Tibial nerve (tissue), 4 donors: ENCODE measurements at regions not wholly inside any gene's neighbourhood (a gene's known extent, or its start where the extent isn't known, plus 50 kb on each side); places are given as distances from the start of the nearest gene placed in this dataset.

Source experiments
- DNase-seq, 2 donors: peaks; one replicate each; pipeline ENCODE4 v3.0.0-alpha.2; 2019; ENCODE audit warnings: low spot score in 2 of 2
- H3K27ac ChIP-seq, 4 donors: fragments of 200-600 bp; sonication (generic) in 3 of 4; one replicate each; pipeline ENCODE4 v1.5.1; 2017 to 2019; ENCODE audit warnings: mild to moderate bottlenecking in 1 of 4
- H3K27me3 ChIP-seq, 2 donors: fragments of 200-600 bp; sonication (generic) in 1 of 2; one replicate each; pipeline versions ENCODE4 v1.5.1 to v1.6.0; 2017 to 2019
- H3K36me3 ChIP-seq, 3 donors: fragments of 200-600 bp; sonication (generic); one replicate each; pipeline ENCODE4 v1.5.1; 2018 to 2019
- H3K4me1 ChIP-seq, 4 donors: fragments of 200-600 bp; sonication (generic) in 3 of 4; one replicate each; pipeline ENCODE4 v1.5.1; 2017 to 2019
- H3K4me3 ChIP-seq, 4 donors: fragments of 200-600 bp; sonication (generic) in 3 of 4; one replicate each; pipeline ENCODE4 v1.5.1; 2017 to 2019; ENCODE audit warnings: mild to moderate bottlenecking in 1 of 4, moderate library complexity in 1 of 4
- H3K9me3 ChIP-seq, 4 donors: fragments of 200-600 bp; sonication (generic) in 3 of 4; one replicate each; pipeline ENCODE4 v1.5.1; 2017 to 2019
- CTCF ChIP-seq, 5 experiments: fragments of 200-600 bp in 3 of 5; fragments of 450-650 bp in 2 of 5; sonication (generic) in 3 of 5; IDR thresholded peaks; one replicate each; pipeline ENCODE4 v1.5.1; 2016 to 2019; ENCODE audit warnings: antibody characterized with exemption in 5 of 5, mild to moderate bottlenecking in 3 of 5, moderate library complexity in 2 of 5
- EP300 ChIP-seq, 2 donors: sonication (generic); formaldehyde crosslinking; IDR thresholded peaks; one replicate each; pipeline ENCODE4 v1.6.1; 2017; ENCODE audit warnings: antibody characterized with exemption in 2 of 2, mild to moderate bottlenecking in 1 of 2
- POLR2A ChIP-seq, 2 donors: fragments of 450-650 bp; IDR thresholded peaks; one replicate each; pipeline ENCODE4 v1.6.1; 2017; ENCODE audit warnings: antibody characterized with exemption in 2 of 2, mild to moderate bottlenecking in 2 of 2, moderate library complexity in 2 of 2
- WGBS, 2 donors: methylation state at CpG; one replicate each; pipeline ENCODE4 v1.1.5; 2018; 5-methylcytosine and 5-hydroxymethylcytosine counted together

DNA sequence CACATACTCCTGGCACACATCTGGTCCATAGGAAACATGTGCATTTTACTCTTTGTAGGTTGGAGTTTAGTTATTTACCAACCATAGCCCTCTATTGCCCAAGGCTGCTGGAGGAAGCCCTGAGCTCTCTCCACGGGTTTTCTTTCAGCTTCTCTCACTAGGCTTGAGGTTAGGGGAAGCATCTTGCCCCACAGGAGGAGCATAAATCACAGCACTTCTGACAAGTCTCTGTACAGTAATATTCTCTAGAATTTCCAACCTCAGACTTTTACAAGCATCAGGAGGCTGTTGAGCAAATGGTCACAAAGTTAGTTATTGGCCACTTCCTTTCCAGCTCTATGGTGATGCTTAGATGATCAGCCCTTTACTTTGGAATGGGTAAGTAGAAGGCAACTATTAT, 122.9 kb upstream of the GLI3 start:
- 0 to 39% methylated on average over 1 of the region's 1 CpG for WGBS, 2 donors
- Histone ChIP-seq H3K4me1 (no peaks in the 10 kb centered on the region), H3K4me3 (no peak overlapping the region), H3K9me3 (peaks cover 0 to 11% (median 0%) of the 10 kb centered on the region in 4 donors), H3K27me3 (no peaks in the 10 kb centered on the region), H3K27ac (no peak overlapping the region), H3K36me3 (no peaks in the 10 kb centered on the region)
- TF ChIP-seq POLR2A (IDR thresholded peaks at IDR 0.05) = no peak
- no peak for TF ChIP-seq EP300 (IDR thresholded peaks at IDR 0.05)
- no peak for TF ChIP-seq CTCF (IDR thresholded peaks at IDR 0.05)
- DNase-seq = no peak

DNA sequence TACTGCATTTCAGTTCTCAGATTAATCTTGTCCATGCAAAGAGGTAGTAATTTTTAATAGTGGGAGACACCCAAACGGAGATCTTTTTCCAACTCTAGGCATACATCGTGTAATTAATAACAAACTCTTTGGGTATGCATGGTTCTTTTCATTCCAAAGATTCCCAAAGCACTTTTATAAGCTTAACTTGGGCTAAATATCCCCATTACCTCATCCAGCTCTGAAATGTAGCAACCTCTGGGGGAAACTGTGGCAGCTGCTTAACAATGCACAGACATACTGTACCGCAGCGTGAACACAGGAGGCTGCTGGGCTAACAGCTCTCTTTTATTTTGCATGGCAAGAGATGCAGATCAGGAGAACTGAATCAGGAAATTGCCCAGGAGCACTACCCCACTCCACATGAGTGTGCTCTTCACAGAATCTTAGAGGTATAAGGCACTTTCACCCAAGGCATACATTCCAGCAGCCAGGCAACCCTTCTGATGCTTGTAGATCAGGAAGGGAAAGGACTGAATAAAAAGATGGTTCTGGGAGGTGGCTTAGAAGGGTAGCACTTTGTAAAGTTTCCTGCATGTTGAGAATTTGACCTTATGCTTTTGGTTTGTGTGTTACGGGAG, 114.4 kb upstream of the GLI3 start:
- H3K4me3 ChIP-seq = no peak overlapping the region
- H3K27me3 ChIP-seq = no peaks in the 10 kb centered on the region
- WGBS, 2 donors = 56 to 60% methylated on average over 5 of the region's 5 CpGs
- peaks cover 0 to 5% (median 0%) of the 10 kb centered on the region in 4 donors for H3K4me1 ChIP-seq
- H3K27ac ChIP-seq = no peak overlapping the region
- H3K36me3 ChIP-seq = no peaks in the 10 kb centered on the region
- DNase-seq = no peak
- TF ChIP-seq EP300 (IDR thresholded peaks at IDR 0.05) = no peak
- no peak for TF ChIP-seq CTCF (IDR thresholded peaks at IDR 0.05)
- no peak for TF ChIP-seq POLR2A (IDR thresholded peaks at IDR 0.05)
- no peaks in the 10 kb centered on the region for H3K9me3 ChIP-seq

DNA sequence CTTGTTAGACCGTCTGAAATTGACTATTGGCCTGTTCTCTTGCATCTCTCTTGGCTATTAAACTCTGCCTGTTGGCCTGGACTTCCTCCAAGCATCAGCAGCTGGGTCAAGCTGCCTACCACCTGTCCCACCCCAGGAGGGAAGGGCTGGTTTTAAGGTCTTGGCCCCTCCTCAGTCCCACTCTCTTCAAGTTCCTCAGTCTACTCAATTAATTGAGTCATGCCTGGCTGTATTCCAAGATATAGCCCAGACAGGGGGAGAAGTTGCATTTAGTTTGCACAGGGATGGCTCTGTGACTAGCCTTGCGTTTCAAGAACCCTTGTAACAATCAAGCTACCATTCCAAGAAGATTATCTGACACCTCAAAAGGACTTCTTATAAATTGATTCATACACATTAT, 113.8 kb upstream of the GLI3 start:
- WGBS, 2 donors = 61 to 77% methylated on average over 2 of the region's 2 CpGs
- DNase-seq = no peak
- Histone ChIP-seq H3K4me3 (no peak overlapping the region), H3K9me3 (no peaks in the 10 kb centered on the region), H3K27me3 (no peaks in the 10 kb centered on the region), H3K27ac (no peak overlapping the region), H3K36me3 (no peaks in the 10 kb centered on the region), H3K4me1 (peaks cover 0 to 5% (median 0%) of the 10 kb centered on the region in 4 donors)
- TF ChIP-seq POLR2A (IDR thresholded peaks at IDR 0.05) (no peak), CTCF (IDR thresholded peaks at IDR 0.05) (no peak), EP300 (IDR thresholded peaks at IDR 0.05) (no peak)

DNA sequence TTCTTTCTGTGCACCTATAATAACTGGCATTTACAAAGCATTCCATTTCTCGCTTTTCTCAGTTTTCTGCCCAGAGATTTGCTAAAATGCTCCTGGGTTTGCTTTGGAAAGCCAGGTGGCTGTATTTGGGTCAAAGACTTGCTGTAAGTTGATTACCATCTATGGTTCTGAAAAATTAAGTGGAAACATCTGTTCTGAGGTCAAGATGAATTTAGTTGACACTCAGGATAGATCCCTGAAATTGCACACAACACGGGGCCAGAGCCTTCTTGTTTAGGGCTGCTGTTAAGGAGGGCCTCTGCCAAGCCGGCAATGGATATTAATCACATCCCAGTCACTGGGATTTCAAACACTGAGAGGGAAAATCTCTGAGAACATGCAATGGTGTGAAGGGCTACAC, 111.6 kb upstream of the GLI3 start:
- WGBS, 2 donors = 62 to 69% methylated on average over 3 of the region's 3 CpGs
- H3K27ac ChIP-seq = no peak overlapping the region
- no peaks in the 10 kb centered on the region for H3K27me3 ChIP-seq
- DNase-seq = no peak
- no peaks in the 10 kb centered on the region for H3K9me3 ChIP-seq
- H3K4me1 ChIP-seq = peaks cover 0 to 5% (median 0%) of the 10 kb centered on the region in 4 donors
- no peak for TF ChIP-seq EP300 (IDR thresholded peaks at IDR 0.05)
- no peak overlapping the region for H3K4me3 ChIP-seq
- no peaks in the 10 kb centered on the region for H3K36me3 ChIP-seq

- no peak overlapping the region for H3K27ac ChIP-seq
- 64 to 100% methylated on average over 1 of the region's 1 CpG for WGBS, 2 donors
- no peak for DNase-seq
Observed at GRCh38 chr7:42348071-42348470, 111.1 kb upstream of the GLI3 start.

More at GRCh38 chr7:42348071-42348470, 111.1 kb upstream of the GLI3 start:
- Histone ChIP-seq H3K4me1 (peaks cover 0 to 5% (median 0%) of the 10 kb centered on the region in 4 donors), H3K27me3 (no peaks in the 10 kb centered on the region), H3K36me3 (no peaks in the 10 kb centered on the region), H3K4me3 (no peak overlapping the region), H3K9me3 (no peaks in the 10 kb centered on the region)
- TF ChIP-seq EP300 (IDR thresholded peaks at IDR 0.05) = no peak
- TF ChIP-seq POLR2A (IDR thresholded peaks at IDR 0.05) = no peak
- no peak for TF ChIP-seq CTCF (IDR thresholded peaks at IDR 0.05)
